ENCODE measurements at regions not wholly inside any gene's neighbourhood (a gene's known extent, or its start where the extent isn't known, plus 50 kb on each side); places are given as distances from the start of the nearest gene placed in this dataset.

DNA sequence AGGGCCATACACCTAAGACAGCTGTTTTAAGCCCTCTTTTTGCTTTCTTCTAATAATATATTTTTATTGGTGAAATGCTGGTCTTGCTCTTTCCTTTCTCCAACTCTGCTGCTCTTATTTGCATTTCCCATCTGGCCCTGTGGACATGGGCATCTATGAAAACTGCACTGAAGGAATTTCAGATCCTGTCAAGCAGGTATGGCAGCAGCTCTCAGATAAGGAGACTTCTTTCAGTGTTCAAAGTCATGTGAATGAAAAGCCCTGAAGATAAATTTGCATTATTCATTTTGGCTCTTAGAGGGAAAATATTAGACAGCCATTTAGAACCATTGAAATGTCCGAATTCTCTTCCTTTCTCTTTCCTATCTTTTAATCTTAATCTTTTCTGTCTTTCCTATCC lies 668.0 kb upstream of the RIOK2 start:
- Histone ChIP-seq H3K9me3 (ENCODE audit: control insufficient read depth, insufficient read depth, low read length) (no peaks in the 10 kb centered on the region), H3K4me3 (ENCODE audit: low read depth, low read length) (no peak overlapping the region), H3K4me1 (ENCODE audit: control insufficient read depth, insufficient read depth, low read length) (no peaks in the 10 kb centered on the region), H3K36me3 (ENCODE audit: control insufficient read depth, insufficient read depth, low read length) (no peaks in the 10 kb centered on the region), H3K9ac (ENCODE audit: low read depth, low read length) (no peak overlapping the region), H3K27me3 (ENCODE audit: control insufficient read depth, insufficient read depth, low read length) (no peaks in the 10 kb centered on the region), H3K27ac (ENCODE audit: low read depth, low read length) (no peak overlapping the region)

GRCh38 chr5:97854871-97855762 lies 672.1 kb upstream of the RIOK2 start:
- 0 out of 2 replicates have a peak, but pooled peaks cover 4% of the 10 kb centered on the region for H3K9me3 ChIP-seq (ENCODE audit: control insufficient read depth, insufficient read depth, low read length)
- H3K4me1 ChIP-seq (ENCODE audit: control insufficient read depth, insufficient read depth, low read length): no peaks in the 10 kb centered on the region
- no peaks in the 10 kb centered on the region for H3K27me3 ChIP-seq (ENCODE audit: control insufficient read depth, insufficient read depth, low read length)
- no peaks in the 10 kb centered on the region for H3K36me3 ChIP-seq (ENCODE audit: control insufficient read depth, insufficient read depth, low read length)
- no peak overlapping the region for H3K4me3 ChIP-seq (ENCODE audit: low read depth, low read length)
- H3K9ac ChIP-seq (ENCODE audit: low read depth, low read length): no peak overlapping the region
- H3K27ac ChIP-seq (ENCODE audit: low read depth, low read length): no peak overlapping the region

GRCh38 chr5:97874491-97874890 lies 691.4 kb upstream of the RIOK2 start:
- no peaks in the 10 kb centered on the region for H3K27me3 ChIP-seq (ENCODE audit: control insufficient read depth, insufficient read depth, low read length)
- H3K9ac ChIP-seq (ENCODE audit: low read depth, low read length): no peak overlapping the region
- H3K4me1 ChIP-seq (ENCODE audit: control insufficient read depth, insufficient read depth, low read length): no peaks in the 10 kb centered on the region
- H3K9me3 ChIP-seq (ENCODE audit: control insufficient read depth, insufficient read depth, low read length): 0 out of 2 replicates have a peak, but pooled peaks cover 2% of the 10 kb centered on the region
- no peak overlapping the region for H3K4me3 ChIP-seq (ENCODE audit: low read depth, low read length)
- H3K27ac ChIP-seq (ENCODE audit: low read depth, low read length): no peak overlapping the region
- no peaks in the 10 kb centered on the region for H3K36me3 ChIP-seq (ENCODE audit: control insufficient read depth, insufficient read depth, low read length)

DNA sequence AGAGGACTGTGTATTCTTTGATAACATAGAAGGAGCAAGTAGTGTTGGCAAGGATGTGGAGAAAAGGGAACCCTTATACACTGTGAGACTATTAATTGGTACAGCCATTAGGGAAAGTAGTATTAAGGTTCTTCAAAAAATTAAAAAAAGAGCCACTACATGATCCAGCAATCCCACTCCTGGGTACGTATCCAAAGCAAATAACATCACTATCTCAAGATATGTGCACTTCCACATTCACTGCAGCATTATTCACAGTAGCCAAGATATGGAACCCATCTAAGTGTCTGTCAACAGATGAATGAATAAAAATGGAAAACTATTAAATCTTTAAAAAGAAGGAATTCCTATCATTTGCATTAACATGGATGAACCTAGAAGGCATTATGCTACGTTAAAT lies 693.2 kb upstream of the RIOK2 start:
- Histone ChIP-seq H3K36me3 (ENCODE audit: control insufficient read depth, insufficient read depth, low read length) (no peaks in the 10 kb centered on the region), H3K9ac (ENCODE audit: low read depth, low read length) (no peak overlapping the region), H3K9me3 (ENCODE audit: control insufficient read depth, insufficient read depth, low read length) (no peaks in the 10 kb centered on the region), H3K4me1 (ENCODE audit: control insufficient read depth, insufficient read depth, low read length) (no peaks in the 10 kb centered on the region), H3K27ac (ENCODE audit: low read depth, low read length) (no peak overlapping the region), H3K4me3 (ENCODE audit: low read depth, low read length) (no peak overlapping the region), H3K27me3 (ENCODE audit: control insufficient read depth, insufficient read depth, low read length) (no peaks in the 10 kb centered on the region)

DNA sequence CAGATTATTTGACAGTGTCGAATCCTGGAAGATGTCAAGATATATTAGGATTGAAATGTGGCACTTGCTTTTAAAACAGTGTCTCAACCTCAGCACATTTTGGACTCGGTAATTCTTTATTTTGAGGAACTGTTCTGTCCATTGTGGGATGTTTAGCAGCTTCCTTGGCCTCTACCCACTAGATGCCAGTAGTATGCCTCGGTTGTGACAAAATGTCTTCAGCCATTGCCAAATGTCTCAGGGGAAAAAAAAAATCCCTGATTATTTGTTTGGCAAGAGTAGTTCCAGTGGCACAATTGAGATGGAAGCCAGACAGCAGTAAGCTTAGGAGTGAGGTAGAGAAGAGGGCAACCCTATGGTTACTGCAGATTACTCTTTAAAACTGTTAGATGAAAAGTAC lies 694.5 kb upstream of the RIOK2 start:
- Histone ChIP-seq H3K27ac (ENCODE audit: low read depth, low read length) (no peak overlapping the region), H3K9me3 (ENCODE audit: control insufficient read depth, insufficient read depth, low read length) (no peaks in the 10 kb centered on the region)

DNA sequence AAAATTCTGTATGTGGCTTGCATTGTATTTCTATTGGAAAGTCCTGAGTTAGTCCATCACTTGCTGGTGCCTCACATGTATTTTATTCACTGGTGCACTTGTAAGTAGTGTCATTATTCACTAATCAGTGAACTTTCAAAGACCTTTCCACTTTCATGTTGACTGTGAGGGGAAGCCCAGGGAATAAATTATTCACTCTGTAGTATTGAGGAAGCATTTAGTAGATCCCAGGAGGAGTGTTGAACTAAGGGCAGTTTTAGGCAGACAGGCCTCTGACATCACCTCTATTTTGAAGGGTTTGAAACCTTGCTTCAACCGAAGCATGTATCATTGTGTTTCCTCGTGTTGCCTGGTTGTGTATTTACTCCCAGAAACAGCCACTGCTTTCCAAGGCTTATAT lies 705.4 kb upstream of the RIOK2 start:
- H3K9ac ChIP-seq (ENCODE audit: low read depth, low read length): no peak overlapping the region
- H3K9me3 ChIP-seq (ENCODE audit: control insufficient read depth, insufficient read depth, low read length): no peaks in the 10 kb centered on the region
- no peak overlapping the region for H3K4me3 ChIP-seq (ENCODE audit: low read depth, low read length)
- no peak overlapping the region for H3K27ac ChIP-seq (ENCODE audit: low read depth, low read length)
- H3K4me1 ChIP-seq (ENCODE audit: control insufficient read depth, insufficient read depth, low read length): no peaks in the 10 kb centered on the region
- no peaks in the 10 kb centered on the region for H3K27me3 ChIP-seq (ENCODE audit: control insufficient read depth, insufficient read depth, low read length)
- no peaks in the 10 kb centered on the region for H3K36me3 ChIP-seq (ENCODE audit: control insufficient read depth, insufficient read depth, low read length)

More for the DNA sequence above, 694.5 kb upstream of the RIOK2 start:
- Histone ChIP-seq H3K36me3 (ENCODE audit: control insufficient read depth, insufficient read depth, low read length) (no peaks in the 10 kb centered on the region), H3K9ac (ENCODE audit: low read depth, low read length) (no peak overlapping the region), H3K27me3 (ENCODE audit: control insufficient read depth, insufficient read depth, low read length) (no peaks in the 10 kb centered on the region), H3K4me3 (ENCODE audit: low read depth, low read length) (no peak overlapping the region), H3K4me1 (ENCODE audit: control insufficient read depth, insufficient read depth, low read length) (no peaks in the 10 kb centered on the region)

DNA sequence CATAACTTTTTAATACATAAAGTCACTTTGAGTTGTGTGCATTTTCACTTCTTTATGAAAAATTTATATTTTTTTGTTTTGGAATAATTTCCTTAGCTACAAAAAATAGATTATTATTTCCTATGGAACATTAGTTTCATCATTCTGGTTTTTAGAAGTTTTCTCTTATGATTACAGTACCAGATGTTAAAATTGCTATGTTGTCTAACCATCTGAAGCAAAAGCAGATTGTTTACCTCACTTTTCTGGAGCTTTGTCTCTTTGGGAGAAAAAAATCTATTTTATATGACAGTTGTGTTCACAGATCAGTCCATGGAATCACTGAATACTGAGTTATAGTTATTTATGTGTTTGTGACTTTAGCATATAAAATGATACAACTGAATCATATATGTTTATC lies 708.9 kb upstream of the RIOK2 start:
- H3K9ac ChIP-seq (ENCODE audit: low read depth, low read length): no peak overlapping the region

GRCh38 chr5:97903742-97904141 lies 720.7 kb upstream of the RIOK2 start:
- no peak overlapping the region for H3K9ac ChIP-seq (ENCODE audit: low read depth, low read length)

More for the DNA sequence above, 708.9 kb upstream of the RIOK2 start:
- Histone ChIP-seq H3K27me3 (ENCODE audit: control insufficient read depth, insufficient read depth, low read length) (no peaks in the 10 kb centered on the region), H3K9me3 (ENCODE audit: control insufficient read depth, insufficient read depth, low read length) (no peaks in the 10 kb centered on the region), H3K4me3 (ENCODE audit: low read depth, low read length) (no peak overlapping the region), H3K4me1 (ENCODE audit: control insufficient read depth, insufficient read depth, low read length) (no peaks in the 10 kb centered on the region), H3K36me3 (ENCODE audit: control insufficient read depth, insufficient read depth, low read length) (no peaks in the 10 kb centered on the region), H3K27ac (ENCODE audit: low read depth, low read length) (no peak overlapping the region)

GRCh38 chr5:97906135-97906534 lies 723.1 kb upstream of the RIOK2 start:
- Histone ChIP-seq H3K36me3 (ENCODE audit: control insufficient read depth, insufficient read depth, low read length) (no peaks in the 10 kb centered on the region), H3K9ac (ENCODE audit: low read depth, low read length) (no peak overlapping the region), H3K9me3 (ENCODE audit: control insufficient read depth, insufficient read depth, low read length) (peaks cover 31% of the 10 kb centered on the region), H3K27me3 (ENCODE audit: control insufficient read depth, insufficient read depth, low read length) (no peaks in the 10 kb centered on the region), H3K4me1 (ENCODE audit: control insufficient read depth, insufficient read depth, low read length) (peaks cover 5% of the 10 kb centered on the region), H3K4me3 (ENCODE audit: low read depth, low read length) (no peak overlapping the region), H3K27ac (ENCODE audit: low read depth, low read length) (peak overlapping the region; percentile 74)

More at GRCh38 chr5:97903742-97904141, 720.7 kb upstream of the RIOK2 start:
- Histone ChIP-seq H3K4me3 (ENCODE audit: low read depth, low read length) (no peak overlapping the region), H3K4me1 (ENCODE audit: control insufficient read depth, insufficient read depth, low read length) (peaks cover 5% of the 10 kb centered on the region), H3K9me3 (ENCODE audit: control insufficient read depth, insufficient read depth, low read length) (peaks cover 31% of the 10 kb centered on the region), H3K36me3 (ENCODE audit: control insufficient read depth, insufficient read depth, low read length) (no peaks in the 10 kb centered on the region), H3K27me3 (ENCODE audit: control insufficient read depth, insufficient read depth, low read length) (no peaks in the 10 kb centered on the region), H3K27ac (ENCODE audit: low read depth, low read length) (no peak overlapping the region)

GRCh38 chr5:97907646-97908400 lies 724.8 kb upstream of the RIOK2 start:
- H3K36me3 ChIP-seq (ENCODE audit: control insufficient read depth, insufficient read depth, low read length): no peaks in the 10 kb centered on the region

GRCh38 chr5:97909541-97909940 lies 726.5 kb upstream of the RIOK2 start:
- H3K9ac ChIP-seq (ENCODE audit: low read depth, low read length): no peak overlapping the region
- no peak overlapping the region for H3K4me3 ChIP-seq (ENCODE audit: low read depth, low read length)
- no peaks in the 10 kb centered on the region for H3K36me3 ChIP-seq (ENCODE audit: control insufficient read depth, insufficient read depth, low read length)
- peaks cover 5% of the 10 kb centered on the region for H3K4me1 ChIP-seq (ENCODE audit: control insufficient read depth, insufficient read depth, low read length)
- no peak overlapping the region for H3K27ac ChIP-seq (ENCODE audit: low read depth, low read length)
- no peaks in the 10 kb centered on the region for H3K27me3 ChIP-seq (ENCODE audit: control insufficient read depth, insufficient read depth, low read length)
- peaks cover 14% of the 10 kb centered on the region for H3K9me3 ChIP-seq (ENCODE audit: control insufficient read depth, insufficient read depth, low read length)

More at GRCh38 chr5:97907646-97908400, 724.8 kb upstream of the RIOK2 start:
- peaks cover 31% of the 10 kb centered on the region for H3K9me3 ChIP-seq (ENCODE audit: control insufficient read depth, insufficient read depth, low read length)
- H3K27ac ChIP-seq (ENCODE audit: low read depth, low read length): no peak overlapping the region
- no peak overlapping the region for H3K4me3 ChIP-seq (ENCODE audit: low read depth, low read length)
- H3K27me3 ChIP-seq (ENCODE audit: control insufficient read depth, insufficient read depth, low read length): no peaks in the 10 kb centered on the region
- H3K9ac ChIP-seq (ENCODE audit: low read depth, low read length): no peak overlapping the region
- H3K4me1 ChIP-seq (ENCODE audit: control insufficient read depth, insufficient read depth, low read length): peaks cover 5% of the 10 kb centered on the region
